HEK293 (cell line): ENCODE measurements at regions not wholly inside any gene's neighbourhood (a gene's known extent, or its start where the extent isn't known, plus 50 kb on each side); places are given as distances from the start of the nearest gene placed in this dataset.

Source experiments
- CTCF ChIA-PET: fragments of 350-600 bp; formaldehyde crosslinking; extraction: SDS; loops from one replicate; lab custom pipeline; 2021; ENCODE audit warnings: antibody characterized with exemption; lab: Yijun Ruan, JAX
- POLR2A ChIA-PET: fragments of 300-600 bp; formaldehyde crosslinking; extraction: SDS; loops from one replicate; lab custom pipeline; 2020; ENCODE audit warnings: antibody characterized with exemption, inconsistent platforms; lab: Yijun Ruan, JAX
- H3K27ac ChIP-seq: fragments of 200-500 bp; sonication (Bioruptor generic); 2 replicates; pipeline ENCODE4 v1.5.1; 2014; ENCODE audit warnings: low read depth, low read length, control low read depth, inconsistent platforms; ENCODE audit errors: extremely low read depth
- H3K36me3 ChIP-seq, 2 experiments: fragments of 200-500 bp in 1 of 2; sonication (Bioruptor generic) in 1 of 2; 1 replicate in 1 of 2; 2 replicates in 1 of 2; pipeline ENCODE4 v1.5.1; 2014 to 2017; ENCODE audit warnings: inconsistent platforms in 2 of 2, low read length in 2 of 2; ENCODE audit not compliant: control insufficient read depth in 2 of 2, insufficient read depth in 1 of 2
- H3K4me1 ChIP-seq: fragments of 200-500 bp; sonication (Bioruptor generic); 2 replicates; pipeline ENCODE4 v1.5.1; 2014; ENCODE audit warnings: mild to moderate bottlenecking, low read length, inconsistent platforms; ENCODE audit not compliant: control insufficient read depth, insufficient read depth
- H3K4me3 ChIP-seq: 2 replicates; pipeline ENCODE4 v1.5.1; 2011; ENCODE audit warnings: low read depth, mild to moderate bottlenecking, control low read depth, low read length, moderate library complexity
- H3K9me3 ChIP-seq: fragments of 200-500 bp; sonication (Bioruptor generic); 2 replicates; pipeline ENCODE4 v1.5.1; 2014; ENCODE audit warnings: low read depth, low read length, inconsistent platforms; ENCODE audit not compliant: control insufficient read depth, insufficient read depth
- BCL11A ChIP-seq: fragments of 450-650 bp; formaldehyde crosslinking; IDR thresholded peaks from 2 replicates; pipeline ENCODE4 v1.5.1; 2016; ENCODE audit warnings: low read depth, missing biosample characterization, missing genetic modification characterization
- CTCF ChIP-seq: fragments of 450-650 bp; formaldehyde crosslinking; IDR thresholded peaks from 2 replicates; pipeline ENCODE4 v1.5.1; 2016; ENCODE audit warnings: missing biosample characterization, missing genetic modification characterization
- GLI2 ChIP-seq: fragments of 450-650 bp; formaldehyde crosslinking; IDR thresholded peaks from 2 replicates; pipeline ENCODE4; 2017; ENCODE audit warnings: missing biosample characterization, missing genetic modification characterization, low read depth, borderline replicate concordance
- SALL2 ChIP-seq: fragments of 450-650 bp; formaldehyde crosslinking; IDR thresholded peaks from 2 replicates; pipeline ENCODE4 v1.5.0; 2017; ENCODE audit warnings: missing biosample characterization, mild to moderate bottlenecking, missing genetic modification characterization, borderline replicate concordance
- SCRT1 ChIP-seq: fragments of 450-650 bp; formaldehyde crosslinking; IDR thresholded peaks from 2 replicates; pipeline ENCODE4 v1.5.1; 2016; ENCODE audit warnings: missing biosample characterization, missing genetic modification characterization, borderline replicate concordance
- SP7 ChIP-seq: fragments of 450-650 bp; formaldehyde crosslinking; IDR thresholded peaks from 2 replicates; pipeline ENCODE4 v1.5.1; 2016; ENCODE audit warnings: missing biosample characterization, missing genetic modification characterization
- WT1 ChIP-seq: fragments of 450-650 bp; formaldehyde crosslinking; IDR thresholded peaks from 2 replicates; pipeline ENCODE4 v1.5.1; 2016; ENCODE audit warnings: missing biosample characterization, missing genetic modification characterization
- ZBTB26 ChIP-seq: fragments of 450-650 bp; formaldehyde crosslinking; optimal IDR thresholded peaks from 2 replicates; pipeline ENCODE3; 2016; ENCODE audit warnings: missing biosample characterization, mild to moderate bottlenecking, missing genetic modification characterization
- ZNF155 ChIP-seq: fragments of 450-650 bp; formaldehyde crosslinking; IDR thresholded peaks from 2 replicates; pipeline ENCODE4 v1.5.1; 2016; ENCODE audit warnings: missing biosample characterization, missing genetic modification characterization
- ZNF174 ChIP-seq: fragments of 450-650 bp; formaldehyde crosslinking; IDR thresholded peaks from 2 replicates; pipeline ENCODE4 v1.5.0; 2017; ENCODE audit warnings: missing biosample characterization, mild to moderate bottlenecking, missing genetic modification characterization
- ZNF19 ChIP-seq: fragments of 450-650 bp; formaldehyde crosslinking; IDR thresholded peaks from 2 replicates; pipeline ENCODE4; 2016; ENCODE audit warnings: missing biosample characterization, missing genetic modification characterization, low read depth
- ZNF2 ChIP-seq: fragments of 450-650 bp; formaldehyde crosslinking; IDR thresholded peaks from 2 replicates; pipeline ENCODE4 v1.5.1; 2016; ENCODE audit warnings: missing biosample characterization, missing genetic modification characterization
- ZNF501 ChIP-seq: fragments of 450-650 bp; formaldehyde crosslinking; IDR thresholded peaks from 2 replicates; pipeline ENCODE4 v1.5.1; 2016; ENCODE audit warnings: missing biosample characterization, missing genetic modification characterization
- ZNF510 ChIP-seq: fragments of 450-650 bp; formaldehyde crosslinking; IDR thresholded peaks from 2 replicates; pipeline ENCODE4 v1.5.1; 2018; ENCODE audit warnings: mild to moderate bottlenecking, missing genetic modification characterization, missing biosample characterization; ENCODE audit not compliant: insufficient replicate concordance
- ZNF514 ChIP-seq: fragments of 450-650 bp; formaldehyde crosslinking; IDR thresholded peaks from 2 replicates; pipeline ENCODE4 v1.5.1; 2016; ENCODE audit warnings: missing biosample characterization, missing genetic modification characterization
- ZNF560 ChIP-seq: fragments of 450-650 bp; formaldehyde crosslinking; IDR thresholded peaks from 2 replicates; pipeline ENCODE4 v1.5.1; 2017; ENCODE audit warnings: missing biosample characterization, missing genetic modification characterization, borderline replicate concordance
- ZNF701 ChIP-seq: fragments of 450-650 bp; formaldehyde crosslinking; IDR thresholded peaks from 2 replicates; pipeline ENCODE4 v1.5.1; 2016; ENCODE audit warnings: missing biosample characterization, missing genetic modification characterization
- ZNF704 ChIP-seq: fragments of 450-650 bp; formaldehyde crosslinking; IDR thresholded peaks from 2 replicates; pipeline ENCODE4 v1.5.1; 2016; ENCODE audit warnings: missing biosample characterization, missing genetic modification characterization
- ZNF791 ChIP-seq: fragments of 450-650 bp; formaldehyde crosslinking; IDR thresholded peaks from 2 replicates; pipeline ENCODE4 v1.5.1; 2016; ENCODE audit warnings: missing biosample characterization, missing genetic modification characterization
- ZSCAN18 ChIP-seq: fragments of 450-650 bp; formaldehyde crosslinking; IDR thresholded peaks from 2 replicates; pipeline ENCODE4 v1.5.1; 2016; ENCODE audit warnings: missing biosample characterization, missing genetic modification characterization

GRCh38 chr14:26363689-26364088, 234.1 kb downstream of the NOVA1 start (continued):
- TF ChIP-seq SP7 (tag by site-specific recombination): no peak

- ChIA-PET POLR2A (no interaction called here), CTCF (no interaction called here)
- H3K4me3 ChIP-seq: no peak overlapping the region
- H3K9me3 ChIP-seq: no peaks in the 10 kb centered on the region
- TF ChIP-seq ZNF510 (tag by site-specific recombination): no peak
- no peak for TF ChIP-seq ZNF704 (tag by site-specific recombination)
- no peak for TF ChIP-seq GLI2 (tag by site-specific recombination)
- no peak for TF ChIP-seq ZBTB26 (tag by site-specific recombination)
- no peak for TF ChIP-seq WT1 (tag by site-specific recombination)
- TF ChIP-seq ZSCAN18 (tag by site-specific recombination): no peak
- H3K27ac ChIP-seq: no peak overlapping the region
- no peaks in the 10 kb centered on the region for H3K36me3 ChIP-seq
- no peaks in the 10 kb centered on the region for H3K4me1 ChIP-seq
Measured at GRCh38 chr14:26344596-26344995, 253.2 kb downstream of the NOVA1 start.

GRCh38 chr14:26339381-26339780, 258.5 kb downstream of the NOVA1 start:
- ChIA-PET POLR2A (no interaction called here), CTCF (no interaction called here)
- no peak overlapping the region for H3K4me3 ChIP-seq
- H3K4me1 ChIP-seq: no peaks in the 10 kb centered on the region
- H3K36me3 ChIP-seq: no peaks in the 10 kb centered on the region
- no peaks in the 10 kb centered on the region for H3K9me3 ChIP-seq
- H3K27ac ChIP-seq: no peak overlapping the region
- TF ChIP-seq ZNF514 (tag by site-specific recombination): no peak
- TF ChIP-seq ZNF174: no peak
- no peak for TF ChIP-seq SALL2 (tag by site-specific recombination)
- TF ChIP-seq CTCF (tag by site-specific recombination): no peak
- no peak for TF ChIP-seq ZNF2
- TF ChIP-seq BCL11A (tag by site-specific recombination): no peak
- TF ChIP-seq ZNF501: no peak
- TF ChIP-seq ZNF19 (tag by site-specific recombination): no peak
- no peak for TF ChIP-seq ZNF155 (tag by site-specific recombination)
- no peak for TF ChIP-seq ZNF560 (tag by site-specific recombination)
- no peak for TF ChIP-seq SP7 (tag by site-specific recombination)
- no peak for TF ChIP-seq SCRT1 (tag by site-specific recombination)
- no peak for TF ChIP-seq ZNF701 (tag by site-specific recombination)
- no peak for TF ChIP-seq ZNF791
